ENCODE measurements at regions not wholly inside any gene's neighbourhood (a gene's known extent, or its start where the extent isn't known, plus 50 kb on each side); places are given as distances from the start of the nearest gene placed in this dataset.

DNA sequence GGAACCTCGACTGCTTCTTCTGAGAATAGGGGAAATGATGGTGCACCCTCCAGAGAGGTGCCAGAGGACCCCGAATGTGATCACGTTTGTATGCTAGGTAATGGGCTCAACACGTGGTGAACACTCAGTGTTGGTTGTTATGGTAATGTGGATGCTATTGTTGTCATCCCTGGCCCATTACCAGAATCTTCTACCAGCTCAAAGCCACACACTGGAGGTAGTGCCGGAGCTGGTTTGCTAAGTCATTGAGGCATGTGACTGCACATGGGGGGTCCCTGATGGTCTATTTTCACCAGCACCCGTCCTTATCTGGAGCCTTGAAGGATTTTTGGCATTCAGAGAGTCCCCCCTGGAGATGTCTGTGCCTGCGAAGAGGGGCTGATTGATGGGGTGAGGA lies 119.1 kb upstream of the CD82 start:
- no peaks in the 10 kb centered on the region for H4K20me1 ChIP-seq (ENCODE audit: control insufficient read depth, extremely low read depth, insufficient read depth, low read length)
- H3K9me3 ChIP-seq (ENCODE audit: control insufficient read depth, insufficient read depth, low read depth, low read length): no peaks in the 10 kb centered on the region
- no peak overlapping the region for H2AFZ ChIP-seq (ENCODE audit: low read length)
- no peak overlapping the region for H3K9ac ChIP-seq (ENCODE audit: insufficient read depth, low read length)
- H3K4me3 ChIP-seq (replicated peaks in 1 of 4; ENCODE audit: control extremely low read depth in 1 of 4, insufficient read depth in 1 of 4, low read depth in 3 of 4, low read length in 4 of 4): no peak overlapping the region
- no peaks in the 10 kb centered on the region for H3K36me3 ChIP-seq (ENCODE audit: control insufficient read depth, insufficient read depth, low read length)
- no peaks in the 10 kb centered on the region for H3K4me1 ChIP-seq (ENCODE audit: control insufficient read depth, extremely low read depth, insufficient read depth, low read length)
- no peaks in the 10 kb centered on the region for H3K27me3 ChIP-seq (ENCODE audit: control insufficient read depth, insufficient read depth, low read length)
- H3K4me2 ChIP-seq (ENCODE audit: extremely low read depth, insufficient read depth, low read length): no peak overlapping the region
- H3K79me2 ChIP-seq (ENCODE audit: control insufficient read depth, insufficient read depth, low read length): no peaks in the 10 kb centered on the region
- no peak overlapping the region for H3K27ac ChIP-seq (ENCODE audit: insufficient read depth, low read length)
- TF ChIP-seq EZH2 (IDR thresholded peaks at IDR 0.05; ENCODE audit: low read length, missing control alignments): no peak
- TF ChIP-seq, protein P1, sequence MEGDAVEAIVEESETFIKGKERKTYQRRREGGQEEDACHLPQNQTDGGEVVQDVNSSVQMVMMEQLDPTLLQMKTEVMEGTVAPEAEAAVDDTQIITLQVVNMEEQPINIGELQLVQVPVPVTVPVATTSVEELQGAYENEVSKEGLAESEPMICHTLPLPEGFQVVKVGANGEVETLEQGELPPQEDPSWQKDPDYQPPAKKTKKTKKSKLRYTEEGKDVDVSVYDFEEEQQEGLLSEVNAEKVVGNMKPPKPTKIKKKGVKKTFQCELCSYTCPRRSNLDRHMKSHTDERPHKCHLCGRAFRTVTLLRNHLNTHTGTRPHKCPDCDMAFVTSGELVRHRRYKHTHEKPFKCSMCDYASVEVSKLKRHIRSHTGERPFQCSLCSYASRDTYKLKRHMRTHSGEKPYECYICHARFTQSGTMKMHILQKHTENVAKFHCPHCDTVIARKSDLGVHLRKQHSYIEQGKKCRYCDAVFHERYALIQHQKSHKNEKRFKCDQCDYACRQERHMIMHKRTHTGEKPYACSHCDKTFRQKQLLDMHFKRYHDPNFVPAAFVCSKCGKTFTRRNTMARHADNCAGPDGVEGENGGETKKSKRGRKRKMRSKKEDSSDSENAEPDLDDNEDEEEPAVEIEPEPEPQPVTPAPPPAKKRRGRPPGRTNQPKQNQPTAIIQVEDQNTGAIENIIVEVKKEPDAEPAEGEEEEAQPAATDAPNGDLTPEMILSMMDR (conservative IDR thresholded peaks at IDR 0.05 in 1 of 2, IDR thresholded peaks at IDR 0.05 in 1 of 2; ENCODE audit: low read depth in 1 of 2, low read length in 2 of 2): no peak
- DNase-seq (ENCODE audit: low read depth in 2 of 2): no peak

DNA sequence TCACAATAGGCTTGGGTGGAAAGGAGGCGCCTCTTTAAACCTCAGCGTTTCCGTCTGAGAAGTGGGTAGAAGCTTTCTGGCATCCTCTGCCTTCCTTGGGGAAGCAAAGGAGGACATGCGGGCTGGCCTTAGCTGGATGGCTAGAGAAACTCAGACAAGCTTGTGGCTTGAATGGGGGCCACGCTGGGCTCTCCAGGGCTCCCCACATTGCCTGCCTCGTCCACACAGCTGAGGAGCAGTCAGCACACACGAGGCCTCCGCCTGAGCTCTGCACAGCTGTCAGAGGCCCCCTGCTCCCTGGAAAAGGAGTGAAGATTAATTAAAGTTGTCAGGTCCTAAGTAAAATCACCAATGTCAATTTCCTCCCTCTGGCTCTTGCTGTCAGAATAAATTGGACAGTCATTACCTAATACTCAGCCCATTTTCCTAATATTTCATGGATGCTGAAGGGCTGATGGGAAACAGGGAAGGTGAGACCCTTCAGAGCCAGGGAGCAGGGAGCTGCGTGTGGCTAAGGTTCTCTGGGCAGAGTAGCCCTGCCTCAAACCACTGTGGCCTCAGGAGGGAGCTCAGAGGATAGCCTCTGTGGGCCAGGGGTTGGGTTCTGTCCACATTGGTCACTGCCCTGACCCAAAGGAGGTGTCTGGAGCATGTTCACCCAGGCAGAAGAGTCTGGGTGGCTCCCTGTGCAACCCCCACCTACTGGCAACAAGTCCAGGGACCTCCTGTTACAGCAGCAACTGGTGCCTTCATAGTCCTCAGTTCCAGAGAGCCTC lies 118.3 kb upstream of the CD82 start:
- Histone ChIP-seq H3K27me3 (ENCODE audit: control insufficient read depth, insufficient read depth, low read length) (no peaks in the 10 kb centered on the region), H3K4me1 (ENCODE audit: control insufficient read depth, extremely low read depth, insufficient read depth, low read length) (no peaks in the 10 kb centered on the region), H3K9me3 (ENCODE audit: control insufficient read depth, insufficient read depth, low read depth, low read length) (no peaks in the 10 kb centered on the region), H3K27ac (ENCODE audit: insufficient read depth, low read length) (no peak overlapping the region), H3K4me3 (replicated peaks in 1 of 4; ENCODE audit: control extremely low read depth in 1 of 4, insufficient read depth in 1 of 4, low read depth in 3 of 4, low read length in 4 of 4) (no peak overlapping the region), H3K4me2 (ENCODE audit: extremely low read depth, insufficient read depth, low read length) (no peak overlapping the region), H3K36me3 (ENCODE audit: control insufficient read depth, insufficient read depth, low read length) (no peaks in the 10 kb centered on the region), H3K79me2 (ENCODE audit: control insufficient read depth, insufficient read depth, low read length) (no peaks in the 10 kb centered on the region), H3K9ac (ENCODE audit: insufficient read depth, low read length) (no peak overlapping the region), H4K20me1 (ENCODE audit: control insufficient read depth, extremely low read depth, insufficient read depth, low read length) (no peaks in the 10 kb centered on the region), H2AFZ (ENCODE audit: low read length) (no peak overlapping the region)
- no peak for TF ChIP-seq EZH2 (IDR thresholded peaks at IDR 0.05; ENCODE audit: low read length, missing control alignments)
- TF ChIP-seq, protein P1 (conservative IDR thresholded peaks at IDR 0.05 in 1 of 2, IDR thresholded peaks at IDR 0.05 in 1 of 2; ENCODE audit: low read depth in 1 of 2, low read length in 2 of 2): no peak
- DNase-seq (ENCODE audit: low read depth in 2 of 2): no peak

DNA sequence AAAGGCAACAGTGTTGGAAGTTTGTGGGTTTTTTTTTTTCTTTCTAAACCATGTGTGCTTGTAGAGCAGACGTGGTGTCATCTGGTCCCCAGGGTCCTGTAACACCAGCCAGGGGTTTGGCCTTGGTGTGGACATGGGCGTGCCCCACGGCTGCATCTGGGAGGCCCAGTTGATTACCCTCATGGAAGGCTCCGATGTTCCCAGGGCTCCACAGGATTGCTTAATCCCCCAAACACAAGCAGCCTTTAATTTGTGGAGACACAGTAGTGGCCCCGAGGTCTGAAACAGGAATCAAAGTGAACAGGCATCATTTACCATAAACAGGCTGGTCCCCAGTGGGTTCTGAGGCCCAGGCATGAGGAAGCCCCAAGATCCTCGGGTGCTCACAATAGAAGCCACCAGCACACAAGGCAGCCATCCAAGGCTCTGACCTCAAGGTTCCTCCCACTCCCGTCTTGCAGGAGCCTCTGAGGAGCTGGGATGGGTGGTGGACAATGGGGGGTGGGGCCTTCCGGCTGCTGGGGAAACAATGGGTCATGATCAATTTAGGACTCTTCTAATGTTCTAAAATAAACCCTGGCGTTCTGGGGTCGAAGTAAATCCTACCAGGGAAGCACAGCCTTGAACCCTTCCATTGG lies 115.0 kb upstream of the CD82 start:
- Histone ChIP-seq H3K4me1 (ENCODE audit: control insufficient read depth, extremely low read depth, insufficient read depth, low read length) (no peaks in the 10 kb centered on the region), H3K27me3 (ENCODE audit: control insufficient read depth, insufficient read depth, low read length) (no peaks in the 10 kb centered on the region), H3K79me2 (ENCODE audit: control insufficient read depth, insufficient read depth, low read length) (no peaks in the 10 kb centered on the region), H3K9me3 (ENCODE audit: control insufficient read depth, insufficient read depth, low read depth, low read length) (no peaks in the 10 kb centered on the region), H3K27ac (ENCODE audit: insufficient read depth, low read length) (no peak overlapping the region), H3K36me3 (ENCODE audit: control insufficient read depth, insufficient read depth, low read length) (no peaks in the 10 kb centered on the region), H2AFZ (ENCODE audit: low read length) (no peak overlapping the region), H4K20me1 (ENCODE audit: control insufficient read depth, extremely low read depth, insufficient read depth, low read length) (no peaks in the 10 kb centered on the region), H3K9ac (ENCODE audit: insufficient read depth, low read length) (no peak overlapping the region), H3K4me2 (ENCODE audit: extremely low read depth, insufficient read depth, low read length) (no peak overlapping the region), H3K4me3 (replicated peaks in 1 of 4; ENCODE audit: control extremely low read depth in 1 of 4, insufficient read depth in 1 of 4, low read depth in 3 of 4, low read length in 4 of 4) (no peak overlapping the region)
- no peak for DNase-seq (ENCODE audit: low read depth in 2 of 2)
- no peak for TF ChIP-seq EZH2 (IDR thresholded peaks at IDR 0.05; ENCODE audit: low read length, missing control alignments)
- TF ChIP-seq, protein P1 (conservative IDR thresholded peaks at IDR 0.05 in 1 of 2, IDR thresholded peaks at IDR 0.05 in 1 of 2; ENCODE audit: low read depth in 1 of 2, low read length in 2 of 2): no peak

All from fibroblast of lung (primary cell).